ENCODE measurements at regions not wholly inside any gene's neighbourhood (a gene's known extent, or its start where the extent isn't known, plus 50 kb on each side); places are given as distances from the start of the nearest gene placed in this dataset.

DNA sequence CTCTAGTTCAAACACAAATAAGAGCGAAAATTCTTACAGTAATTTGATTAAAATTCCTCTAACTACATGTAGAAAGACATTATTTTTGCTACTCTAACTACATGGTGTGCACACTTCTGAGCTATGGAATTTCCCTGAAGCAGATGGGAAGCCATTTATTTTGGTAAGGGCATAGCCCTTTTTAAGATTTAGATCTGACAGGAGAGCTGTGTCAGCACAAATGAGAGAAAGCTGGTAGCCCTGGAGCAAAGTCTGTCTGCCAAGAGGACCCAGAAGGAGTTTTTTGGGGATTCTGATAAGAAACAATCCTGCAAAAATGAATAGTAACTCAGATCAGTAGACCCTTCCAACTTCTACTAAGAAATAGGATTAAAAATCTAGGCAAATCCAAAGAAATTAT, 595.9 kb upstream of the MEF2C start:
- H3K27me3 ChIP-seq = no peaks in the 10 kb centered on the region
- no peak for ATAC-seq
- H3K4me1 ChIP-seq = no peaks in the 10 kb centered on the region
- H3K4me3 ChIP-seq = no peak overlapping the region
- H3K36me3 ChIP-seq = no peaks in the 10 kb centered on the region
- no peaks in the 10 kb centered on the region for H3K9me3 ChIP-seq
- WGBS, 2 donors (ENCODE audit: low coverage in 1 of 2) = 86 to 93% methylated on average over 1 of the region's 1 CpG
- TF ChIP-seq, protein P1, sequence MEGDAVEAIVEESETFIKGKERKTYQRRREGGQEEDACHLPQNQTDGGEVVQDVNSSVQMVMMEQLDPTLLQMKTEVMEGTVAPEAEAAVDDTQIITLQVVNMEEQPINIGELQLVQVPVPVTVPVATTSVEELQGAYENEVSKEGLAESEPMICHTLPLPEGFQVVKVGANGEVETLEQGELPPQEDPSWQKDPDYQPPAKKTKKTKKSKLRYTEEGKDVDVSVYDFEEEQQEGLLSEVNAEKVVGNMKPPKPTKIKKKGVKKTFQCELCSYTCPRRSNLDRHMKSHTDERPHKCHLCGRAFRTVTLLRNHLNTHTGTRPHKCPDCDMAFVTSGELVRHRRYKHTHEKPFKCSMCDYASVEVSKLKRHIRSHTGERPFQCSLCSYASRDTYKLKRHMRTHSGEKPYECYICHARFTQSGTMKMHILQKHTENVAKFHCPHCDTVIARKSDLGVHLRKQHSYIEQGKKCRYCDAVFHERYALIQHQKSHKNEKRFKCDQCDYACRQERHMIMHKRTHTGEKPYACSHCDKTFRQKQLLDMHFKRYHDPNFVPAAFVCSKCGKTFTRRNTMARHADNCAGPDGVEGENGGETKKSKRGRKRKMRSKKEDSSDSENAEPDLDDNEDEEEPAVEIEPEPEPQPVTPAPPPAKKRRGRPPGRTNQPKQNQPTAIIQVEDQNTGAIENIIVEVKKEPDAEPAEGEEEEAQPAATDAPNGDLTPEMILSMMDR (IDR thresholded peaks at IDR 0.05) = no peak
- TF ChIP-seq EP300 (IDR thresholded peaks at IDR 0.05) = no peak
- no peak overlapping the region for H3K27ac ChIP-seq

DNA sequence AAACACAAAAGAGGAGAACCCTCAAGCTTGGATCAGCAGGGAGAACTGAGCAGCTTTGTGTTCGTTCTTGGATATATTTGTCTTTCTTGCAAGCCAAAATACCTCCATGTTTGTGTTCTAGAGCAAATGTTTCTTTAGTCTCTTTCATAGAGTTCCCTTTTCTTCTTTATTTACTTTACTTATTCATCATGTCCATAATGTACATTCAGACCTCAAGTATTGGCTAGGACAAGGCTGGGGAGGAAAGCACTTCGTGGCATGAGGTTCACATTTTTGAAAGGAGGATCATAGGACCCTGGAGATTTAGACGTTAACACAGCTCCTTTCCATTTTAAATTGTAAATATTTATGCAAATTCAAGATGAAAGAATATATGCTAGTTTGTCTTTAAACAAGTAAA, 590.2 kb upstream of the MEF2C start:
- Histone ChIP-seq H3K36me3 (no peaks in the 10 kb centered on the region), H3K27ac (no peak overlapping the region), H3K9me3 (no peaks in the 10 kb centered on the region), H3K4me3 (no peak overlapping the region), H3K27me3 (no peaks in the 10 kb centered on the region), H3K4me1 (no peaks in the 10 kb centered on the region)
- WGBS, 2 donors (ENCODE audit: low coverage in 1 of 2) = 73 to 80% methylated on average over 2 to 3 of the region's 3 CpGs
- no peak for ATAC-seq
- TF ChIP-seq, protein P1 (IDR thresholded peaks at IDR 0.05) = no peak
- no peak for TF ChIP-seq POLR2A (IDR thresholded peaks at IDR 0.05)
- TF ChIP-seq POLR2AphosphoS5 (IDR thresholded peaks at IDR 0.05) = no peak

DNA sequence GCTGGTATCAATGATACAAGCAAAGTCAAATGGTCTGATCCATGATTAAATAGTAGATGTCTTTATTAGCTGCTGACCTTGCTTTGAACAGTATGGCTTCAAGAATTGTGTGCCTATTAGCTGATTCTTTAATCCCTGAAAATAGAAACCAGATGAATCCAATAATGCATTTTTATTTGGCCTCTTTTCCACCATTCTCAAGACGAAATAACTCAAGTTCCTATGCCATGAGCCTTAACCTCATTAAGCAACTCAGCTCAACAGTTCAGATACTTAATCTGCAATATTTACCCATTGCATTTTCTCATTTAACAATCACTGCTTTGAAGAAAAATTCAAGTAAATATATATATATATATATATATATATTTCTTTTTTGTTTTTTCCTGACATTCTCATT, 588.6 kb upstream of the MEF2C start:
- no peaks in the 10 kb centered on the region for H3K36me3 ChIP-seq
- no peaks in the 10 kb centered on the region for H3K27me3 ChIP-seq
- WGBS, 2 donors (ENCODE audit: low coverage in 1 of 2) = 53 to 63% methylated on average over 1 of the region's 1 CpG
- H3K27ac ChIP-seq = no peak overlapping the region
- no peak for ATAC-seq
- H3K9me3 ChIP-seq = no peaks in the 10 kb centered on the region
- H3K4me1 ChIP-seq = no peaks in the 10 kb centered on the region
- H3K4me3 ChIP-seq = no peak overlapping the region
- TF ChIP-seq, protein P1 (IDR thresholded peaks at IDR 0.05) = no peak
- TF ChIP-seq EP300 (IDR thresholded peaks at IDR 0.05) = no peak
- no peak for TF ChIP-seq POLR2AphosphoS5 (IDR thresholded peaks at IDR 0.05)
- no peak for TF ChIP-seq POLR2A (IDR thresholded peaks at IDR 0.05)

DNA sequence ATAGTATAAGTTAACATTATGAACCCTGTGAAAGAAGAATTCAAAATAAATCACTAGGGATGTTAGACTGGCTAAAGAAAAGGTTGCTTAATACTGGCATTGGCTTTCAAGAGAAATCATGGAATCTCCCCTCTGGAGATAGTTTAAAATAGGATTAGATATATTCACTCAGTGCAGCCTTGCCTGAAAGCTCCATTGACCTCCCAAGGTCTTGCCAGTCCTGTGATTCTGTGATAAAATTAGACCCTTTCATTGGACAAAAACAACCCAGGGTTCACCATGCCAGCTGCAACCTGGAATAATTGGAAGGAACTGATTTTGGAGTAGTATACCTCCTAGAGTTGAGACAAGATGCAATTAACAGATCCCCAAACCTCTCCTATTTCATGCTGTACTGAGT, 588.1 kb upstream of the MEF2C start:
- no peaks in the 10 kb centered on the region for H3K27me3 ChIP-seq
- H3K27ac ChIP-seq = no peak overlapping the region
- no peaks in the 10 kb centered on the region for H3K36me3 ChIP-seq
- no peaks in the 10 kb centered on the region for H3K4me1 ChIP-seq
- TF ChIP-seq, protein P1 (IDR thresholded peaks at IDR 0.05) = no peak
- no peak for TF ChIP-seq POLR2AphosphoS5 (IDR thresholded peaks at IDR 0.05)
- TF ChIP-seq EP300 (IDR thresholded peaks at IDR 0.05) = no peak
- ATAC-seq = no peak
- no peak overlapping the region for H3K4me3 ChIP-seq
- no peaks in the 10 kb centered on the region for H3K9me3 ChIP-seq

DNA sequence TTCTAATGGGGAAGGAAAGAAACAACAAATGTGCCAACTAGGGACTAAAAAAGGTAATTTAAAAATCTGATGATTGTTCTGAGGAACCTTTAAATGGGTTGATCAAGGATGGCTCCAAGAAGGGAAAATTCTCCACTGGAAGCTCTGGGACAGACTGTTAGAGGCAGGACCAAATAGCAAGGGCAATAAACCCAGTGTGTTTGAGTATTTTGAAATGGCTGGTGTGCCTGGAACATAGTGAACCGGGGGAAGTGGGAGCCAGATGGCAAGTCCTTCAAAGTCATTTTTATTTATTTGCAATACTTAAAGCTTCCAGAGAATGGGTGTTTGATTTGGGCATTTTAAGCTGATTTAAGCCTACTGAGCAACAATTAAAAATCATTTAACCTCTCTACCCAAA, 587.7 kb upstream of the MEF2C start:
- no peak for ATAC-seq
- Histone ChIP-seq H3K4me1 (no peaks in the 10 kb centered on the region), H3K36me3 (no peaks in the 10 kb centered on the region), H3K4me3 (no peak overlapping the region), H3K27ac (no peak overlapping the region), H3K9me3 (no peaks in the 10 kb centered on the region), H3K27me3 (no peaks in the 10 kb centered on the region)
- TF ChIP-seq, protein P1 (IDR thresholded peaks at IDR 0.05) = no peak
- TF ChIP-seq POLR2AphosphoS5 (IDR thresholded peaks at IDR 0.05) (no peak), POLR2A (IDR thresholded peaks at IDR 0.05) (no peak), EP300 (IDR thresholded peaks at IDR 0.05) (no peak)
- 80 to 93% methylated on average over 1 of the region's 1 CpG for WGBS, 2 donors (ENCODE audit: low coverage in 1 of 2)
